Endothelial cell of hepatic sinusoid (primary cell): ENCODE measurements at regions not wholly inside any gene's neighbourhood (a gene's known extent, or its start where the extent isn't known, plus 50 kb on each side); places are given as distances from the start of the nearest gene placed in this dataset.

ENCODE experiments used
- in situ Hi-C: cut with HindIII; loops from 2 replicates; pipeline ENCODE4 v1.10.0; 2017; ENCODE audit warnings: low sequenced_read_pairs

- in situ Hi-C loops: no loop called here
Observed at GRCh38 chr5:9928326-9928725, 298.2 kb upstream of the TAS2R1 start.

- in situ Hi-C loops: no loop called here
Observed at GRCh38 chr5:9927521-9927997, 297.4 kb upstream of the TAS2R1 start.

- in situ Hi-C loops: no loop called here
Observed at GRCh38 chr5:9927106-9927505, 297.0 kb upstream of the TAS2R1 start.

- in situ Hi-C loops: no loop called here
Observed at GRCh38 chr5:9924614-9925013, 294.5 kb upstream of the TAS2R1 start.

GRCh38 chr5:9922719-9923118 is 292.6 kb upstream of the TAS2R1 start:
- in situ Hi-C loops: no loop called here

GRCh38 chr5:9920697-9921096 is 290.5 kb upstream of the TAS2R1 start:
- in situ Hi-C loops: no loop called here

GRCh38 chr5:9919306-9920030 is 289.3 kb upstream of the TAS2R1 start:
- in situ Hi-C loops: no loop called here

GRCh38 chr5:9905661-9906060 is 275.5 kb upstream of the TAS2R1 start:
- in situ Hi-C loops: no loop called here

- in situ Hi-C loops: loop anchor here (5.0 kb wide), 1 partner anchor 112 kb away; no protein-coding TSS in a partner anchor
Observed at GRCh38 chr5:9903801-9904200, 273.6 kb upstream of the TAS2R1 start.

GRCh38 chr5:9898319-9898718 is 268.2 kb upstream of the TAS2R1 start:
- in situ Hi-C loops: no loop called here

- in situ Hi-C loops: no loop called here
Observed at GRCh38 chr5:9895302-9895645, 265.1 kb upstream of the TAS2R1 start.

GRCh38 chr5:9894571-9895301 is 264.6 kb upstream of the TAS2R1 start:
- in situ Hi-C loops: no loop called here

- in situ Hi-C loops: no loop called here
Observed at GRCh38 chr5:9892696-9893095, 262.5 kb upstream of the TAS2R1 start.

- in situ Hi-C loops: no loop called here
Observed at GRCh38 chr5:9889511-9889910, 259.4 kb upstream of the TAS2R1 start.

GRCh38 chr5:9888501-9888901 is 258.4 kb upstream of the TAS2R1 start:
- in situ Hi-C loops: no loop called here

- in situ Hi-C loops: no loop called here
Observed at GRCh38 chr5:9885164-9885563, 255.0 kb upstream of the TAS2R1 start.

GRCh38 chr5:9878206-9878605 is 248.1 kb upstream of the TAS2R1 start:
- in situ Hi-C loops: no loop called here

- in situ Hi-C loops: no loop called here
Observed at GRCh38 chr5:9877488-9877887, 247.3 kb upstream of the TAS2R1 start.

- in situ Hi-C loops: no loop called here
Observed at GRCh38 chr5:9876451-9876850, 246.3 kb upstream of the TAS2R1 start.

- in situ Hi-C loops: no loop called here
Observed at GRCh38 chr5:9869616-9870288, 239.6 kb upstream of the TAS2R1 start.

- in situ Hi-C loops: no loop called here
Observed at GRCh38 chr5:9865574-9865973, 235.4 kb upstream of the TAS2R1 start.

GRCh38 chr5:9864791-9865190 is 234.6 kb upstream of the TAS2R1 start:
- in situ Hi-C loops: no loop called here
